MG63 (cell line): ENCODE measurements at regions not wholly inside any gene's neighbourhood (a gene's known extent, or its start where the extent isn't known, plus 50 kb on each side); places are given as distances from the start of the nearest gene placed in this dataset.

Experiments
- DNase-seq: peaks from one replicate; pipeline ENCODE4 v3.0.0-alpha.2; 2020
- H3K27me3 ChIP-seq: fragments of 250-450 bp; sonication (Bioruptor Pico); 2 replicates; pipeline ENCODE4 v1.5.1; 2020; ENCODE audit warnings: mild to moderate bottlenecking, moderate library complexity
- H3K36me3 ChIP-seq: fragments of 250-450 bp; sonication (Bioruptor Pico); 2 replicates; pipeline ENCODE4 v1.5.1; 2020; ENCODE audit warnings: mild to moderate bottlenecking, moderate library complexity
- H3K4me3 ChIP-seq: fragments of 250-450 bp; sonication (Bioruptor Pico); 2 replicates; pipeline ENCODE4 v1.5.1; 2020; ENCODE audit warnings: mild to moderate bottlenecking, moderate library complexity
- H3K9me3 ChIP-seq: fragments of 250-450 bp; sonication (Bioruptor Pico); 2 replicates; pipeline ENCODE4 v1.5.1; 2020; ENCODE audit warnings: mild to moderate bottlenecking, moderate library complexity

DNA sequence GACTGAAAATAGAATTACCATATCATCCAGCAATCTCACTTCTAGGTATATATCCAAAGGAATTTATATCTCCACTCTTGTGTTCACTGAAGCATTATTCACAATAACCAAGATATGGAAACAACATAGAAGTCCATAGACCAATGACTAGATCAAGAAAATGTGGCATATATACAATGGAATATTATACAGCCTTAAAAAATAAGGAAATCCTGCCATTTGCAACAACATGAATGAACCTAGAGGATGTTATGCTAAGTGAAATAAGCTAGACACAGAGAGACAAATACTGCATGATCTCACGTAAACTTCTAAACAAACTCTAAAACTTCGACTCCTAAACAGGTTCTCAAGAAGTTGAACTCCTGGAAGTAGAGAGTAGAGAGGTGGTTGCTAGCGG lies 254.5 kb downstream of the SKIDA1 start:
- no peaks in the 10 kb centered on the region for H3K36me3 ChIP-seq
- no peak overlapping the region for H3K4me3 ChIP-seq
- no peaks in the 10 kb centered on the region for H3K27me3 ChIP-seq
- H3K9me3 ChIP-seq = no peaks in the 10 kb centered on the region
- DNase-seq = no peak

DNA sequence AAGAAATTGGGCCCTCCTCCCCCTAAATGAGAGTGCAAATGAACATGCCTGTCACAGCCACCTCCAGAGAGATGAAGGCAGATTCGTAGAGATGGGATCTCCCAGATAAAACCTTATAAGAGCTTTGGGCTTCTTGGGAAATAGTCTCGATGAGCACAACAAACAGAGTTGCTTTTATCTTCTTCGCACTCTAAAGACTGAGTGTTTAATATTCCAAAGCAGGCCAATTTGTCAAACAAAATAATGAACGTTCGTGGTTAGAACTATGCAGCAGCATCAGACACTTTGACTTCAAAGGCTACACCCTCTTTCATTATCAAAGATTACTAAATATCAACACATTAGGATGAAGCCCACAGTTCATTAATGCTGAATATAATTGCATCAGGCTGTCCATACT lies 256.2 kb downstream of the SKIDA1 start:
- H3K9me3 ChIP-seq = no peaks in the 10 kb centered on the region
- no peak for DNase-seq
- H3K27me3 ChIP-seq = no peaks in the 10 kb centered on the region
- H3K4me3 ChIP-seq = no peak overlapping the region
- H3K36me3 ChIP-seq = no peaks in the 10 kb centered on the region

DNA sequence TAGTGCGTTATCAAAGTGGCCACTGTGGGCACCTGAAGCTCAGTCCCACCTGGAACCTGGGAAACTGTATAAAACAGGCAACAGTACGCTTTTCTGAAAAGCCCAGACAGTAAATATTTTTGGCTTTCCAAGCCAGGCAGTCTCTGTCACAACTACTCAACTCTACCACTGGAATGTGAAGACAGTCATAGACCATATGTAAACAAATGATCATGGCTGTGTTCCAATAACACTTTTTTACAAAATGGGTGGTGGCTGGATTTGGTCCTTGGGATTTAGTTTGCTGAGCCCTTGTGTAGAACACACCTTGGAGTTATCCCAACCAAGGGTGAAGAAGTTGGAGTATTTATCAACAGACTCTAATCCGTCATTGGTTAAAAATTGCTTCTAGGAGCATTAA lies 259.9 kb downstream of the SKIDA1 start:
- Histone ChIP-seq H3K36me3 (no peaks in the 10 kb centered on the region), H3K4me3 (no peak overlapping the region), H3K27me3 (no peaks in the 10 kb centered on the region), H3K9me3 (no peaks in the 10 kb centered on the region)
- no peak for DNase-seq

DNA sequence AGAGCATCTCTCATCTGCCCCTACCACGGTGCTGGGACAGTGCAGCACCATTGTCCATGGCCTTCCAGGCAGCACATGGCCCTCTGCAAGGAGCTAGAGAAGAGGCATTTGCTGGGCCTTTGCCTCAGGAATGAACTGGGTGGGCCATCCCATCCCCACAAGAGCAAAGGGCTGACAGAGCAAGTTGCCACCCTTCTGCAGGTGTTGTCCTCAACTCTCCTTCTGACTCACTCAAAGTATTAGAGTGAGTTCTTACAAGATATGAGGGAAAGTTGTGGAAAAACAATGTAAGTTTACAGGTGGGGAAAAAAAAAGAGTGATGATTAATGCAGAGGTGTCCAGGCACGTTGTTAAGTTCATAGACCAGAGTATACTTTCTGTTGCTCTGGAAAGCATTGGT lies 261.2 kb downstream of the SKIDA1 start:
- Histone ChIP-seq H3K36me3 (no peaks in the 10 kb centered on the region), H3K4me3 (no peak overlapping the region), H3K27me3 (no peaks in the 10 kb centered on the region), H3K9me3 (no peaks in the 10 kb centered on the region)
- no peak for DNase-seq

DNA sequence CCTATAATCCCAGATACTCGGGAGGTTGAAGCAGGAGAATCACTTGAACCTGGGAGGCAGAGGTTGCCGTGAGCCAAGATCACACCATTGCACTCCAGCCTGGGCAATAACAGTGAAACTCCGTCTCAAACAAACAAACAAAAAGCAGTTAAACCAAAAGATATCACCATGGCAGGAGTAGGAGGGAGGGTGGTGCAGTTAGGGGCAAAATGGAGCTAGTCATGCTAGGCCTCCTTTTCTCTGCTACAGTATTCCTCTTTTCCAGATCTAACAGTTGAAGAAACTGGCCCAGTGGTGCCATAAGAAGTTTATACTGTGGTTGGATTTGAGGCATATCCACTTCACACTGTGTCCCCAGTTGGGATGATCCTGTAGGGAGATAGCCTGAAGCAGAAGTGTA lies 261.6 kb downstream of the SKIDA1 start:
- H3K4me3 ChIP-seq = no peak overlapping the region
- no peaks in the 10 kb centered on the region for H3K27me3 ChIP-seq
- H3K36me3 ChIP-seq = no peaks in the 10 kb centered on the region
- DNase-seq = no peak
- H3K9me3 ChIP-seq = no peaks in the 10 kb centered on the region

DNA sequence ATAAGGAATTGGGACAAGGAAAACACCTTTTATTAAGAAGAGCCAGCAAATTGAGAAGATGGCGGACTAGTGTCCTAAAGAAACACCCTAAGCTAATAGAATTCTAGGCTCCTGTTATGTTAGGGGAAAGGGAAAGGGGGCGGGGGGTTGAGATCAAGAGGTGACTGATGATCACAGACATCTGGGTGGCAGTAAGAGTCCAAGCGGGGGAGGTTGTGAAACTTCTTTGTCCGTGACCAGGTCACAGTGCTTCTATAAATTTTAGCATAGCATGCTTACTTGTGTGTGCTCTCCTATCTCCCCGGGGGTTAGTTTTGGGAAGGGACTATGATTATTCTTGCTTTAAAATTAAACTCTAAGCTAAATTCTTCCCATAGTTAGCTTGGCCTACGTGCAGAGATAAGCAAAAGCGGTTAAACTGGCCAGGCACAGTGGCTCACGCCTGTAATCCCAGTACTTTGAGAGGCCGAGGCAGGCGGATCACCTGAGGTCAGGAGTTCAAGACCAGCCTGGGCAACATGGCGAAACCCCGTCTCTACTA lies 262.1 kb downstream of the SKIDA1 start:
- no peak for DNase-seq

DNA sequence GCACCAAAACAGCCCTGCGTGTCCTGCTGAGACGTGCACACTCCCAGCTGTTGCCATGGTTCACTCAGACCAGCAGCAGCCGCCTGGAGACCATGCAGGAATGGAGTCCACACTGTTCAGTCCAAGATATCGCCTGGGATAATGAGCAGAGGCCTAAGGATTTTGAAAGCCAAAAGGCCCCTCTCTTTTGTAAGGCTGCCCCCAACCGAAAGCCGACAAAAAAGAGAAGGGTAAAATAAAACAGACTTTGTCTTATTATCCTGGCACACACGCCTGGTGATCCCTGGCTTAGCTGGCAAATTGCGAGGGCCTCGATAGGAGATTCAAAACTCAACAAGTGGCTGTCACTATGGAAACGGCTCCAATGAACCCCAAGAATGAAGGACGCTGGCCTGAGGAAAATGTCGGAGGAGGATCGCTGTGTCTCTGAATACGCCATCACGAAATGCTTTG lies 263.6 kb downstream of the SKIDA1 start:
- Histone ChIP-seq H3K27me3 (no peaks in the 10 kb centered on the region), H3K36me3 (no peaks in the 10 kb centered on the region), H3K9me3 (no peaks in the 10 kb centered on the region), H3K4me3 (no peak overlapping the region)
- DNase-seq = no peak

More for the DNA sequence above, 262.1 kb downstream of the SKIDA1 start:
- Histone ChIP-seq H3K27me3 (no peaks in the 10 kb centered on the region), H3K36me3 (no peaks in the 10 kb centered on the region), H3K9me3 (no peaks in the 10 kb centered on the region), H3K4me3 (no peak overlapping the region)

DNA sequence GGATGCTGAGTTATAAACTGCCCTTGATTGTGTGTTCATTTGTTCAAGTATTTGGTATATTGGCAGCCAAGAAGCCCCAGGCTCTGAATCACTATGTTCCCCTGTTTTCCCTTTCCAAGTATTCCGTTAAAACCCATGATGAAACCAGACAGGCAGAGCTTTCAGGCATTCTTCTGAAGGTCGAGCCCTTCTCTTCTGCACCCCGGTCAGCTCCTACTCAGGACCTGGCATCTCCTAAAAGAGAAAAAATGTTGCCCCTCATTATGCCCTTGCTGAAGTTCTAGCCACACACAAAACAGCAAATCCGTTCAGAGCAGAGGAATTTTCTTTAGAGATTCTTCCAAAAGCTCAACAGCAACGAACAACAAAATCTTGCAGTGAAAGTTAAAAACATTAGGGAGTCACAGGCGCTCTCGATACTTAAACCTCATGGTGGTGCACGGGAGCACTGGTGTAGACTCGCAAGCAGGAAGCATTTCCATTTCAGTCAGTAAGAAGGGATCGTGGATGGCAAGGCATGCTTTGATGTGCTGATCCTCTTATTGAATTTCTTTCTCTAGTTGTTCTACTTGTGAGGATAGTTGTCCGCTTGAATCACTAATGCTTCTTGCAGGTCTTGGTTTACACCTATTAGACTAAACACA lies 264.9 kb downstream of the SKIDA1 start:
- Histone ChIP-seq H3K36me3 (no peaks in the 10 kb centered on the region), H3K4me3 (no peak overlapping the region), H3K27me3 (no peaks in the 10 kb centered on the region), H3K9me3 (no peaks in the 10 kb centered on the region)
- no peak for DNase-seq

DNA sequence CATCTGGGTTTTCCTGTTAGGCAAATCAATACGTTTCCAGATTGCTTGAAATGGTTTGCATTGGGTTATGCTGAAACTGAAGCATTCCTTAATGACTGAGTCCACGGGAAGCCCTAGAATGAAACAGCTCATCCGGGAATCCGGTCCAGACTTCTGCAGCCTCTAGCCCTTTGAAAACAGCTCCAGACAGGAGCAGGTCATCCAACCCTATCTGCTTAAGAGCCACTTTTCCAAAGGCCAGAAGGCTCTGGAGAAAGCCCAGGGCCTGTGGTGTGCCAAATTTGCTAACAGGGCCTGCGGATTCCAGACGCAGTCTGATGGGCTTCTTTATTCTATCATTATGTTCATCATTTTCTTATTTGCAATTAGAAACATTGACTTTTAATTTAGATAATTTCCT lies 265.4 kb downstream of the SKIDA1 start:
- DNase-seq = peak; percentile 44
- Histone ChIP-seq H3K36me3 (no peaks in the 10 kb centered on the region), H3K27me3 (no peaks in the 10 kb centered on the region), H3K4me3 (no peak overlapping the region), H3K9me3 (no peaks in the 10 kb centered on the region)

DNA sequence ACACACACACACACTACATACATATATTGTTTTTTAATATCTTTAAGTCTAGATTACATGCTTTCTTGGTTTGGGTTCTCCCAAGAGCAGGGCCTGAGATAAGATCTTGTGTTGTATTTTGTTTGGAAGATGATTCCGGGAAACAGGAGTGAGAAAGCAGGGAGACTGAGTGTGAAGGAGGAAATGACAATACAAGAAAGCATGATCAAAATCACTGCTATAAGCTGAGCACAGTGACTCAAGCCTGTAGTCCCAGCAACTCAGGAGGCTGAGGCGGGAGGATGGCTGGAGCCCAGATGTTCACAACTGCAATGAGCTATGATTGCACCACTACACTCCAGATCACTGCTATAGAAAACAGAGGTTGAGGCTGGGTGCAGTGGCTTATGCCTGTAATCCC lies 267.6 kb downstream of the SKIDA1 start:
- H3K9me3 ChIP-seq = no peaks in the 10 kb centered on the region
- no peaks in the 10 kb centered on the region for H3K36me3 ChIP-seq
- peak; percentile 64 for DNase-seq
- no peak overlapping the region for H3K4me3 ChIP-seq
- no peaks in the 10 kb centered on the region for H3K27me3 ChIP-seq

DNA sequence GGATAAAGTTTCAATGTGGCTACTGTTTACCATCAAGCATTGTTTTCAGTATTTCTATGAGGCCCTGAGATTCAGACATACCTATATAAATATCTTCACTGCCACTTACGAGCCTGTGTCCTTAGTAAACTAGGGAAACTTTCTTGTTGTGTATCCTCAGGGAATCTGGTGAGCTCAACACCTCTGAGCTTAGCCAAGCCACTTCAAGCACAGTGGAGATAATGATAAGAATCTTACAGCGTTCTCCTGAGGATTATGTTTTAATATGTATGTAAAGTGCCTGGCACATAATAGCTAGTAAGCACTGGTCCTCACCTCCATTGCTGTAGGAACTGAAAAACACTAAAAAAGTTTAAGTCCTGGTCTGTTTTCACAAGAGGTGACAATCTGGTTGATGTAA lies 268.3 kb downstream of the SKIDA1 start:
- no peak overlapping the region for H3K4me3 ChIP-seq
- H3K36me3 ChIP-seq = no peaks in the 10 kb centered on the region
- H3K9me3 ChIP-seq = no peaks in the 10 kb centered on the region
- H3K27me3 ChIP-seq = no peaks in the 10 kb centered on the region
- no peak for DNase-seq

DNA sequence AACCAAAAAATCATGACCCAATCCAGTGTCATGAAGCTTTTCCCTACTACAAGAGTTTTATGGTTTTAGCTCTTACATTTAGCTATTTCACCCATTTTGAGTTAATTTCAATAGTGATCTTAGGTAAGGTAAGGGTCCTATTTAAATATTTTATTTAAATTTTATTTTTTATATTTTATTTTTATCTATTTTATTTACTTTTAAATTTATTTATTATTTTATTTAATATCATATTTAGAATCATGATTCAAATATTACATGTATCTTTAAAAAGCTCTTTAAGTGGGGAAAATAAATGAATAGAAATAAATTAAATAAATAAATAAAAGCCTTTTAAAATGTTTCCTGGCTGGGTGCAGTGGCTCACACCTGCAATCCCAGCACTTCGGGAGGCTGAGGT lies 276.0 kb downstream of the SKIDA1 start:
- H3K36me3 ChIP-seq = no peaks in the 10 kb centered on the region
- no peak for DNase-seq

DNA sequence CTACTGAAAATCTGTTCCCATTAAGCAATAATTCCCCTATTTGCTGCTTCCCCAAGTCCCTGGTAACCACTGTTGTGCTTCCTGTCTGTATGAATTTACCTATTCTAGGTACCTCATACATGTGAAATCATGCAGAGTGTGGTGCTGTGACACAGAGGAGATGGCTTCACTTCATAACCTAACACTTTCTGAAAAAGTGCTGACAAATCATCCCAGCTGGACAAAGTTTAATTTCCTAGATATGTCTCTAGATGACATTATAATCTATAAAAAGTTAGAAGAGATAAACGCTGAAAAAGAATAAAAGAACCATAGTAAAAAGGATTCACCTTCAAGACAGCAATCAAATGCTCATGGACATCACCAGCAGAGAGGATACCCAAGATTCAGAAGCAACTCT lies 277.9 kb downstream of the SKIDA1 start:
- no peak for DNase-seq
- no peaks in the 10 kb centered on the region for H3K9me3 ChIP-seq
- no peak overlapping the region for H3K4me3 ChIP-seq
- H3K36me3 ChIP-seq = no peaks in the 10 kb centered on the region
- H3K27me3 ChIP-seq = no peaks in the 10 kb centered on the region

More for the DNA sequence above, 276.0 kb downstream of the SKIDA1 start:
- Histone ChIP-seq H3K9me3 (no peaks in the 10 kb centered on the region), H3K27me3 (no peaks in the 10 kb centered on the region), H3K4me3 (no peak overlapping the region)

DNA sequence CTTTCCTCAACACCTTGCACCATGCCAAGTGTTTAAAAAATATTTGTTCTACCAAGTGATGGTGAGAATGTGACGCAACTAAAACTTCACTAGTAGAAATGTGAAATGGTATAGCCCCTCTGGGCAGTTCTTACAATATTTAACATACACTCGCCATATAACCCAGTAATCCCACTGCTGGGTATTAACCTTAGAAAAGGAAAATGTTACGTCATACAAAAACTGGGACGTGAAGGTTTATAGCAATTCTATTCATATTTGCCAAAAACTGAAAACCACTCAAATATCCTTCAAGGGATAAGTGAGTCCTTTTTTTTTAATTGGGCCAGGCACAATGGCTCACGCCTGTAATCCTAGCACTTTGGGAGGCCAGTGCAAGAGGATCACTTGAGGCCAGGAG lies 279.3 kb downstream of the SKIDA1 start:
- DNase-seq = no peak
- no peaks in the 10 kb centered on the region for H3K27me3 ChIP-seq
- no peaks in the 10 kb centered on the region for H3K9me3 ChIP-seq
- no peak overlapping the region for H3K4me3 ChIP-seq
- H3K36me3 ChIP-seq = no peaks in the 10 kb centered on the region

DNA sequence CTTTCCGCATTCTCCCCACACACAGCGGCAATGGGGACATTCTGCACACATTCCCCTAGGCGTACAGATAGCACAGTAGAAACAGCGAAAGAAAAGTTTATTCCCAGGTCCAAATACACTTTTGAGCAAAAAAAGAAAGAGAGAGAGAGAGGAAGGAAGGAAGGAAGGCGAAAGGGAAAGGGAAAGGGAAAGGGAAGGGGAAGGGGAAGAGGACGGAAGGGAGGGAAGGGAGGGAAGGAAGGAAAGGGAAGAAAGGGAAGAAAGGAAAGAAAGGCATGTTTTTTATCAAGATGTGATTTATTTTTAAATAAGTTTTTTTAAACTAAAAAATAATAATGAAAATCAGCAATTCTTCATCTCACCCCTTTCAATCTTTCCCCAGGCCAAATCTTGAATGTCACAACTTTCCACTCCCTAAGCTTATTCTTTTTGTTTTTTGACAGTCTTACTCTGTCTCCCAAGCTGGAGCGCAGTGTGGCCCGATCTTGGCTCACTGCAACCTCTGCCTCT lies 281.7 kb downstream of the SKIDA1 start:
- Histone ChIP-seq H3K9me3 (no peaks in the 10 kb centered on the region), H3K27me3 (no peaks in the 10 kb centered on the region), H3K36me3 (no peaks in the 10 kb centered on the region), H3K4me3 (no peak overlapping the region)
- DNase-seq = no peak

DNA sequence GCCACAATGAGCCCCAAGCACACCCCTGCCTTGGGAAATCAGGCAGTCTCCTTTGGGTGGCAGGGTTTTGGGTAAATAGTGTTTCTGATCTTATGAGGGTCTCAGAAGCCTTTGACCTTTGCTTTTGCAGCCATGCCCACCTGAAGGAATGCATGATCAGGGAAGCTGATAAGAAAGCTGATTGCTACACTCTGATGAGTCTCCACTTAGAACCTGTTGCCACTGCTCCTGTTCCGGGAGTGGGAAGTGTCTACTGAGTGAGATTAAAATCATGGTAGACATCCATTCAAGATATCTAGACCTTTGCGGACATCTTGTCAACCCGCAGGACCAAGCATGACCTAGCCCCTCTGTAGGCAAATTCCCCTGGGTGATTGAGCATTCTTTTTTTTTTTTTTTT lies 282.6 kb downstream of the SKIDA1 start:
- H3K4me3 ChIP-seq = no peak overlapping the region
- no peaks in the 10 kb centered on the region for H3K36me3 ChIP-seq
- DNase-seq = no peak

DNA sequence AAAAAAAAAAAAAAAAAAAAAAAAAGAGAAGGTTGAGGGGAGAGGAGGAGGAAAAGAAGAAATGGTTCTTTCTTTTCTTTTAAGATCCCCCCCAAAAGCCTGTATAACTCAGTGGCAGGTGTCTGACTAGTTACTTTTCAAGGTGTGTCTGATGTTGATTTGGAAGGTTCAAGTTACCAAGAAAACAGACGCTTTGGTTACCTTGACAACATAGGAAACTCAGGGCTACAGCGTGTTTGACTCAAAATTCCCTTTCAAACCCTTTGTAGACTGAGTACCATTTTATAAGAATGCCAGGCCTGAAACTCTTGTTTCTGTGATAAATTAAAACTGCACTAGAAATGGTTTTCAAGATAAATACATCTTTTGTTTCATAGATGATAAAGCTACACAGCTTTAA lies 286.8 kb downstream of the SKIDA1 start:
- no peak for DNase-seq
- no peaks in the 10 kb centered on the region for H3K27me3 ChIP-seq
- H3K9me3 ChIP-seq = no peaks in the 10 kb centered on the region
- H3K36me3 ChIP-seq = no peaks in the 10 kb centered on the region
- no peak overlapping the region for H3K4me3 ChIP-seq

More for the DNA sequence above, 282.6 kb downstream of the SKIDA1 start:
- no peaks in the 10 kb centered on the region for H3K9me3 ChIP-seq
- no peaks in the 10 kb centered on the region for H3K27me3 ChIP-seq

DNA sequence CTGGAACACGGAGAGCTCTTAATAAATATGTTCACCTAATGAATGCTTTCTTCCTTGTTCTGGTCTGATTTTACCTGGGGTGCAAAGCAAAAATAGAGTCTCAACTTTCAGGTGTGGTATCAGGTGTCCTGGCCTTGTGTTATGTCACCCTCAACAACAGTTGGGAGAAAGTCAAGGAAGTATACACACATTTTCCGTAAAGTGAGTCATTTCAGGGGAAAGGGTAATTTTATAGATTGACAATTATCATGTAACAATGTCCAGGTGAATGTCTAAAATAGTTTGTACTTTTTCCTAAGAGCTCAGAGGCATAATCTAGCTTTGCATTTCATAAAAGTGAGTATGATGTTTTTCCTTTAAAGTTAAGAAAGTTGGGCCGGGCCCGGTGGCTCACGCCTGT lies 287.4 kb downstream of the SKIDA1 start:
- no peaks in the 10 kb centered on the region for H3K36me3 ChIP-seq
- DNase-seq = no peak
- no peak overlapping the region for H3K4me3 ChIP-seq
- H3K27me3 ChIP-seq = no peaks in the 10 kb centered on the region
- no peaks in the 10 kb centered on the region for H3K9me3 ChIP-seq
